ENCODE measurements at regions not wholly inside any gene's neighbourhood (a gene's known extent, or its start where the extent isn't known, plus 50 kb on each side); places are given as distances from the start of the nearest gene placed in this dataset.

GRCh38 chr6:43868467-43868866, 98.5 kb downstream of the VEGFA start:
- Histone ChIP-seq H3K9ac (ENCODE audit: low read length) (no peak overlapping the region), H3K4me3 (ENCODE audit: insufficient read depth, low read length, poor library complexity, severe bottlenecking) (no peak overlapping the region), H3K36me3 (ENCODE audit: low read length) (no peaks in the 10 kb centered on the region), H3K27ac (ENCODE audit: low read depth, low read length) (no peak overlapping the region), H4K20me1 (ENCODE audit: low read depth, low read length) (no peaks in the 10 kb centered on the region), H3F3A (ENCODE audit: insufficient read depth) (no peaks in the 10 kb centered on the region), H3K79me2 (ENCODE audit: insufficient read depth, low read length) (no peaks in the 10 kb centered on the region), H3K9me2 (replicated peaks; ENCODE audit: insufficient read depth, low read length) (no peaks in the 10 kb centered on the region), H2AFZ (ENCODE audit: low read depth, low read length, severe bottlenecking) (no peak overlapping the region), H3K4me2 (ENCODE audit: low read depth, low read length, poor library complexity, severe bottlenecking) (no peak overlapping the region), H3K9me3 (ENCODE audit: insufficient read depth, low read length) (no peaks in the 10 kb centered on the region), H3K27me3 (ENCODE audit: low read length) (0 out of 2 replicates have a peak, but pooled peaks cover 4% of the 10 kb centered on the region)
- no peak for TF ChIP-seq CTCF (IDR thresholded peaks at IDR 0.05; ENCODE audit: insufficient read depth, low read length, poor library complexity, severe bottlenecking)
- TF ChIP-seq EZH2phosphoT487 (conservative IDR thresholded peaks at IDR 0.05; ENCODE audit: low read length): no peak

- H3K27ac ChIP-seq (ENCODE audit: low read depth, low read length): no peak overlapping the region
- H2AFZ ChIP-seq (ENCODE audit: low read depth, low read length, severe bottlenecking): no peak overlapping the region
- no peaks in the 10 kb centered on the region for H3K36me3 ChIP-seq (ENCODE audit: low read length)
- H3F3A ChIP-seq (ENCODE audit: insufficient read depth): no peaks in the 10 kb centered on the region
- 0 out of 2 replicates have a peak, but pooled peaks cover 4% of the 10 kb centered on the region for H3K27me3 ChIP-seq (ENCODE audit: low read length)
- H3K4me2 ChIP-seq (ENCODE audit: low read depth, low read length, poor library complexity, severe bottlenecking): no peak overlapping the region
- no peak overlapping the region for H3K9ac ChIP-seq (ENCODE audit: low read length)
- no peak overlapping the region for H3K4me3 ChIP-seq (ENCODE audit: insufficient read depth, low read length, poor library complexity, severe bottlenecking)
- H3K9me2 ChIP-seq (replicated peaks; ENCODE audit: insufficient read depth, low read length): no peaks in the 10 kb centered on the region
- TF ChIP-seq EZH2phosphoT487 (conservative IDR thresholded peaks at IDR 0.05; ENCODE audit: low read length) (no peak), CTCF (IDR thresholded peaks at IDR 0.05; ENCODE audit: insufficient read depth, low read length, poor library complexity, severe bottlenecking) (no peak)
- H3K9me3 ChIP-seq (ENCODE audit: insufficient read depth, low read length): no peaks in the 10 kb centered on the region
- no peaks in the 10 kb centered on the region for H3K79me2 ChIP-seq (ENCODE audit: insufficient read depth, low read length)
- no peaks in the 10 kb centered on the region for H4K20me1 ChIP-seq (ENCODE audit: low read depth, low read length)
These were observed 98.0 kb downstream of the VEGFA start for GRCh38 chr6:43867996-43868395.

- Histone ChIP-seq H3K27me3 (ENCODE audit: low read length) (0 out of 2 replicates have a peak, but pooled peaks cover 4% of the 10 kb centered on the region), H2AFZ (ENCODE audit: low read depth, low read length, severe bottlenecking) (no peak overlapping the region), H3F3A (ENCODE audit: insufficient read depth) (no peaks in the 10 kb centered on the region), H3K79me2 (ENCODE audit: insufficient read depth, low read length) (no peaks in the 10 kb centered on the region), H3K27ac (ENCODE audit: low read depth, low read length) (no peak overlapping the region), H3K9me3 (ENCODE audit: insufficient read depth, low read length) (no peaks in the 10 kb centered on the region), H3K4me2 (ENCODE audit: low read depth, low read length, poor library complexity, severe bottlenecking) (no peak overlapping the region), H4K20me1 (ENCODE audit: low read depth, low read length) (no peaks in the 10 kb centered on the region), H3K9ac (ENCODE audit: low read length) (no peak overlapping the region), H3K36me3 (ENCODE audit: low read length) (no peaks in the 10 kb centered on the region), H3K9me2 (replicated peaks; ENCODE audit: insufficient read depth, low read length) (no peaks in the 10 kb centered on the region), H3K4me3 (ENCODE audit: insufficient read depth, low read length, poor library complexity, severe bottlenecking) (no peak overlapping the region)
- no peak for TF ChIP-seq CTCF (IDR thresholded peaks at IDR 0.05; ENCODE audit: insufficient read depth, low read length, poor library complexity, severe bottlenecking)
- TF ChIP-seq EZH2phosphoT487 (conservative IDR thresholded peaks at IDR 0.05; ENCODE audit: low read length): no peak
These were observed 97.2 kb downstream of the VEGFA start for GRCh38 chr6:43867246-43867645.

All from SU-DHL-6 (cell line).